ENCODE measurements at regions not wholly inside any gene's neighbourhood (a gene's known extent, or its start where the extent isn't known, plus 50 kb on each side); places are given as distances from the start of the nearest gene placed in this dataset.
"Not testable (repeated sequence)": the region's sequence is repeated elsewhere in the genome, so short reads cannot be mapped to it uniquely, and the experiment has no call there.

GRCh38 chr6:137623293-137623692 lies 129.1 kb upstream of the OLIG3 start:
- DNase-seq (ENCODE audit: low read depth in 2 of 2) = no peak

GRCh38 chr6:137625100-137625661 lies 131.0 kb upstream of the OLIG3 start:
- DNase-seq (ENCODE audit: low read depth in 2 of 2) = no peak

DNA sequence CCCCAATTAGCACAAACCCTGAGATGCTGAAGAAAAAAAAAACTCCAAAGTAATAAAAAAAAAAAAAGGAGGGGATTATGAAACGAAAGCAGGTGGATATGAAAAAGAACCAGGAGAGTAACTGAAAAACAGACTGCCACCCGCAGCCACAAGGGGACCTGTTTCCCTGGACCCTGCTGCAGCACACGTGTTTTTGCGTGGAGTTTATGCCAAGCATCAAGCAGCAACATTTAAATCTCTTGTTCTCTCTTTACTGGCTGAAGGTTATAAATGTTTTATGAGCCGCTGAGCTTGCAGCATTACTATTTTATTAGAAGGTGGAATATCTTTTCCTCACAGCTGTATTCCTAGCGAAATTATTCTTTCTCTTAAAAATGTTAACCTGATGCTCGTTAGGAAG lies 131.6 kb upstream of the OLIG3 start:
- DNase-seq (ENCODE audit: low read depth in 2 of 2) = no peak

DNA sequence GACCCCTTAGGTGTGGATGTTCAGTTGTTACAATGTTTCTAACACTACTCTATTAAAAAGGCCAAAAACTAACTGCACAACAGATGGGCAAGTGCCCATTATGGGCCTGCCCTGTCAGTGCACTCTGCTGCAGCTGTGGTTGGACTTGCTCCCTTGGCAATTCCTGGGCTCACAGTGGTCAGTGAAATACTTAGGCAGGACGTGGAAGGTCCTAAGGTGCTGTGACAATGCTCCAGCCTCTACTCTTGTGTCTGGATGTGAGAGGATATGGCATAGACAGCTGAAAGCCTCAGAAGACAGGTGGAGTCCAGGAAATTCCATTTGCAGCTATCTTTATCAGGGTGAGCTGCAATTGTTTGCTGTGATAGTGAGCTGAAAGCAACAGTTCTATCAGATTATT lies 136.5 kb upstream of the OLIG3 start:
- no peak for DNase-seq (ENCODE audit: low read depth in 2 of 2)

DNA sequence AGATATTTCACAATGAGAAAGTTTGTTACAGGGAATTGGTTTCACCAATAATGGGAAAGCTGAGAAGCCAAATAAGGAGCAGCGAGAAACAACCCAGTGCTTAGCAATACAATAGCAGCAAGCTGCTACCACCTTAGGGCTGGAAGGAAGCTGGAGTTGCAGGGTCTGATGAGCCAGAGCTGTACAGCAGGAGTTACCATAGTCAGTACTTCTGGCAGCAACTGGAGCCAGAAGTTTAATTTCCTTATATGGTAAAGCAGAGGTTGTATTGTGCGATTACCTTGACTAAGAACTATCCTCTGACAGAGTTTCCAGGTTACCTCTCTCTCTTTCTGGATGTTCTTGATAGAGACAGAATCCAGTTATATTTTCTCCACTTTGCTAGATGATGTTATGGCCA lies 137.1 kb upstream of the OLIG3 start:
- DNase-seq (ENCODE audit: low read depth in 2 of 2) = no peak

- DNase-seq (ENCODE audit: low read depth in 2 of 2) = not testable (repeated sequence)
These were observed 140.0 kb upstream of the OLIG3 start for GRCh38 chr6:137634177-137634576.

- DNase-seq (ENCODE audit: low read depth in 2 of 2) = no peak
These were observed 142.9 kb upstream of the OLIG3 start for GRCh38 chr6:137637121-137637520.

DNA sequence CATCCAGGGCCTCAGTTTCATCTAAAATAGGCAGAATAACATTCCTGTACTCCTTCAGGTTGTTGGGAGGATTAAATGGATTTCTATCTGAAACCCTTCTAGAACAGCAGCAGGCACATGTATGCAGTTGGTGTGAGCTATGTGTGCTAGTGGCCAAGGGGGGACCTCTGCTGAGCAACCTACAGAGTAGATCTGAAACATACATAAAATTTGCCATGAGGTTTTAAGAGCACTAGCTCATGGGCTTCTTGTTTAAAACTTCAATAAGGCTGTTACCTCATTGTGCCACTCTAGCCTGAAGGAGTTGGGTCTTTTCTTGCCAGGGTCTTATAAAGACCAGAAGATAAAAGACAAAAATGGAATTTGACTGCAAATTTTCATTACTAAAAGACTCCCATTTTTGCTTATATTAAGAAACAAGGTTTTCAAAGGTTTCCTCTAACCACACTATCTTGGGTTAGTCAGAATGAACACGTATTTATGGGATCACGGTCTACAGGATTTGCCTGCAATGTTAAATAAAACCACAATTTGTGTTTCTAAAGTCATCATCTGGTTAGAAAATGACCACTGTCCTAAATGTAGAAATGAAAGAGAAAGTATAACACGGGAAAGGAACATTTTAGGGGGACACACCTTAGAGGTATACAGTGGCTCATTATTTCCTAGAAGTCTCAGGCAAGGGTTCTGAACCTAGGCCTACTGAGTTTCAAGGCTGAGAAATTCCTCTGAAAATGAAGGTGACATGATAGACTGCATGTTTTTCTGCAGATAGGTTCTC lies 144.9 kb upstream of the OLIG3 start:
- no peak for DNase-seq (ENCODE audit: low read depth in 2 of 2)

DNA sequence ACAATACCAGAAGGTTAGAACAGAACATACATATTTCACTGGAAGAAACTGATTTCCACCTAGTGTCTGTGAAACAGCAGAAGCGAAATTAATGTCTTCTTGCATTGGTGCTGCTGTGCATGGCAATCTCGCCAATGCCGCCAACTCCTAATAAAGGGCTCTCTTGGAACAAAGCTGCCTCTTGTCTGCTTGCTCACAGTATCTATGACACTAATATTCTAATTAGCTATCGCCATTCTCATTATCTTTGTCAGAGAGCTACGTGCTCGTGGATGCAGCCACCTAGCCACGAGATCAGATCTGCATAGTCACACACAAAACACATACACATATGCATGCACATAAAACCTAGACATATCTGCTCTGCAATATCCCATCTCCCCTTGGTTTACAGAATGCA lies 145.9 kb upstream of the OLIG3 start:
- no peak for DNase-seq (ENCODE audit: low read depth in 2 of 2)

DNA sequence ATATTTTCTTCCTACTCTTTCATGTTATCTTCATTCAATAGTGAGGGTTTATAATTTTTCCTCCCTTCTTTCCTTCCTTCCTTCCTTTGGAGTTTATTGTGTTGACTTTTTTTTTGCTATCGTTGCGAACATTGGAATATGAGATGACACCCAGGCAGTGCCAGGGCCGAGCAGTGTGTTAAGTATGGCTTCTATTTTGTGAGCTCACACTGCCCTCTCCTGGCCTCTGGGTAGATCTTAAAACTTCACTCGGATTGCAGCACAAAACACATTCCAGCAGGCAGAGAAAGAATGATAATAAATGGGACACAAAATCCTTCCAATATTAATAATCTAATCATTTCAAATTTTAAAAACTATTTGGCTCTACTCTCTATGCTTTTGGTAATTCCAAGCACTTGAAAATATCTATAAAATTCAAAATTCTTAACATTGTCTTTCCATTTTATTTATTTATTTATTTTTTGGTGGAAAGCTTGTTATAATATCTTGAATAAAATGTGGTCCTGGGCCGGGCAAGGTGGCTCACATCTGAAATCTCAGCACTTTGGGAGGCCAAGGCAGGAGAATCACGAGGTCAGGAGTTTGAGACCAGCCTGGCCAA lies 147.4 kb upstream of the OLIG3 start:
- peak; percentile 18 to 37 for DNase-seq (ENCODE audit: low read depth in 2 of 2)

DNA sequence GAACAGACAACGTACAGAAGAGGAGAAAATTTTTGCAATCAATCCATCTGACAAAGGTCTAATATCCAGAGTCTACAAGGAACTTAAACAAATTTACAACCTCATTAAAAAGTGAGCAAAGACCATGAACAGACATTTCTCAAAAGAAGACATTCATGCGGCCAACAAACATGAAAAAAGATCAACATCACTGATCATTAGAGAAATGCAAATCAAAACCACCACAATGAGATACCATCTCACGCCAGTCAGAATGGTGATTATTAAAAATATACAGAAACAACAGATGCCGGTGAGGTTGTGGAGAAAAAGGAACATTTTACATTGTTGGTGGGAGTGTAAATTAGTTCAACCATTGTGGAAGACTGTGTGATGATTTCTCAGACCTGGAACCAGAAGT lies 149.0 kb upstream of the OLIG3 start:
- DNase-seq (ENCODE audit: low read depth in 2 of 2) = not testable (repeated sequence)

DNA sequence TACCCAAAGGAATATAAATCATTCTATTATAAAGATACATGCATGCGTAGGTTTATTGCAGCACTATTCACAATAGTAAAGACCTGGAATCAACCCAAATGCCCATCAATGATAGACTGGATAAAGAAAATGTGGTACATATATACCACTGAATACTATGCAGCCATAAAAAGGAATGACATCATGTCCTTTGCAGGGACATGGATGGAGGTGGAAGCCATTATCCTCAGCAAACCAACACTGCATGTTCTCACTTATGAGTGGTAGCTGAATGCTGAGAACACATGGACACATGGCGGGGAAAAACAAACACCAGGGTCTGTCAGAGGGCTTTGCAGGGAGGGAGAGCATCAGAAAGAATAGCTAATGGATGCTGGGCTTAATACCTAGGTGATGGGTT lies 149.4 kb upstream of the OLIG3 start:
- DNase-seq (ENCODE audit: low read depth in 2 of 2) = not testable (repeated sequence)

DNA sequence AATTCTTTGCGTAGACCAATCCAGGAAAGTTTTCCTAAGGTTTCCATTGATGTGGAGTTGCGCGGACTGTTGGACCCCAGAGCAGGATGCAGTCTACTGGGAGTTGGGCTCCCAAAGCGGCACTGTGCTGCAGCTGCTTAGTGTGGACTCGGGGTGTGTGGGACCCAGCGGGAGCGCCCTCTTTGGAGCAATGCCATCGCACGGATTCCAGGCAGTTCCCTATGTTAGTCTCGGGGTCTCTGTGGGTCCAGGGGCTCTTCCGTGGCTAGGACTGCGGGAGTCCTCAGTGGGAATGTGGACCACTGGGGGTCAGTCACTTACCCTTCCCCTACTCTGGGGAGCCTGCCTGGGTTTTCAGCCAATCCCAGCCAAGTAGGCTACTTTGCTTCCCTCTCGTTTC lies 151.7 kb upstream of the OLIG3 start:
- no peak for DNase-seq (ENCODE audit: low read depth in 2 of 2)

- DNase-seq (ENCODE audit: low read depth in 2 of 2) = no peak
These were observed 152.3 kb upstream of the OLIG3 start for GRCh38 chr6:137646484-137646883.

GRCh38 chr6:137647762-137648447 lies 153.7 kb upstream of the OLIG3 start:
- no peak for DNase-seq (ENCODE audit: low read depth in 2 of 2)

DNA sequence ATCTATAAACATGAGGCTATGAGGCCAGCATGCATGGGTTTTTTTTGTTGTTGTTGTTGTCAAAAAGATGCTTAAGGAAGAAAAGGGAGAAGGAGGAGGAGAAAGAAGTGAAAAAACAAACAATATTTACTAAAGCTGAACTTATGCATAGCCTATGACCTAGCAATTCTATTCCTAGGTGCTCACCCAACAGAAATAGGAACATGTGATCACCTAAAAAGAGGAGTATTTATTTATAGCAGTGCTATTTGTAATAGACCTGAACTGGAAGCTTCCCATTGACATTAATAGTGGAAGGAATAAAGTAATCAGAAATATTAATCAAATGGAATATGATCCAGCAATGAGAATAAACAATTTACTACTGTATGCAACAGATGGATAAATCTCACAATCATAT lies 156.5 kb upstream of the OLIG3 start:
- no peak for DNase-seq (ENCODE audit: low read depth in 2 of 2)

DNA sequence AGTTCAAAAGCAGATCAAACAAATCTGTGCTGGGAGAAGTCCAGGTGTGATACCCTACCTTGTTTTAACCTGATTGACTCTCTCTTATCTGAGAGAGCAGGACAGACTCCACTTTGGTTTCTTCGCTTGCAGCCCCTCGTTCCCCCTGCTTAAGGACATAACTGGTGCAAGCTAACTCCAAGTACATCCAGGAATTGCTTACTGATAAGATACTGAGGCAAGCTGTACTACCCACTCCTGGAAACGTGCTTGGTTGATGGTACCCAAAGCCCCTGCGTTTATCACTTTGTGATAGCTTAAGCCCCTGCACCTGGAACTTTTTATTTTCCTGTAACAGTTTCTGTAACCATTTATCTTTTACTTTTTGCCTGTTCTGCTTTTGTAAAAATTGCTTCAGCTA lies 157.0 kb upstream of the OLIG3 start:
- DNase-seq (ENCODE audit: low read depth in 2 of 2) = no peak

GRCh38 chr6:137651591-137652335 lies 157.6 kb upstream of the OLIG3 start:
- no peak for DNase-seq (ENCODE audit: low read depth in 2 of 2)

GRCh38 chr6:137652961-137653705 lies 158.9 kb upstream of the OLIG3 start:
- no peak for DNase-seq (ENCODE audit: low read depth in 2 of 2)

DNA sequence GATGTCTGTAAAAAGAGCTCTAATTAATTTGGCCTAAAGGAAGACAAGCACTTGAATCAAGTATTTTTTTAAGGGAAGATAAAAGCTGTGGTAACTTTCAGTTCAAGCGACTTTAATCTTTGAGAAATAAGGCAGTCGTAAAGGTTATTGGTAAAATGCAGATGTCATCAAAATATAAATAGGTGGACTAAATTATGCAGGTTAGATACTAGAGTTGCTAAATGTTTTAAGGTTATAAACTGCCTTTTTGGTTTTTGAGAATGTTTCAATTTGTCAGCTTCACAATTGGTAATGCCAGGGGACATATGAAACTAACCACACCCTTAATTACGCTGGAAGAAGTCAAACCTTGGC lies 159.5 kb upstream of the OLIG3 start:
- no peak for DNase-seq (ENCODE audit: low read depth in 2 of 2)

- no peak for DNase-seq (ENCODE audit: low read depth in 2 of 2)
These were observed 160.3 kb upstream of the OLIG3 start for GRCh38 chr6:137654365-137654981.
